Panc1 (cell line): ENCODE measurements at regions not wholly inside any gene's neighbourhood (a gene's known extent, or its start where the extent isn't known, plus 50 kb on each side); places are given as distances from the start of the nearest gene placed in this dataset.
"Not testable (repeated sequence)": the region's sequence is repeated elsewhere in the genome, so short reads cannot be mapped to it uniquely, and the experiment has no call there.

ENCODE experiments used
- ATAC-seq: fragments of 200-7000 bp; cut with Tn5 transposase; 2 replicates; pipeline ENCODE4 v1.9.1; 2020; ENCODE audit warnings: mild to moderate bottlenecking, moderate library complexity
- BruUV-seq: library from RNA; stranded (reverse); fragments of 400-500 nt; replicated peaks from 2 replicates; lab custom pipeline; 2021; lab: Mats Ljungman, UMichigan
- CTCF ChIA-PET: fragments of 300-600 bp; sonication (Branson Sonifier 250); formaldehyde crosslinking; loops from one replicate; lab custom pipeline; 2022; ENCODE audit warnings: antibody characterized with exemption; lab: Charles Lee
- POLR2A ChIA-PET: fragments of 300-600 bp; sonication (Branson Sonifier 250); formaldehyde crosslinking; loops from one replicate; lab custom pipeline; 2022; ENCODE audit warnings: antibody characterized with exemption; lab: Charles Lee
- DNase-seq: peaks from one replicate; pipeline ENCODE4 v3.0.0-alpha.2; 2010; ENCODE audit warnings: low read depth, low spot score
- H3K27ac ChIP-seq: 2 replicates; pipeline ENCODE4 v1.5.1; 2011; ENCODE audit warnings: mild to moderate bottlenecking, low read length, inconsistent platforms
- H3K27me3 ChIP-seq: fragments of 200-500 bp; sonication (Bioruptor generic); 2 replicates; pipeline ENCODE4 v1.6.0; 2014; ENCODE audit warnings: low read length, inconsistent platforms; ENCODE audit not compliant: control insufficient read depth, insufficient read depth
- H3K36me3 ChIP-seq: fragments of 200-500 bp; sonication (Bioruptor generic); 2 replicates; pipeline ENCODE4 v1.5.1; 2014; ENCODE audit warnings: inconsistent platforms, mild to moderate bottlenecking, low read length, moderate library complexity; ENCODE audit not compliant: control insufficient read depth, insufficient read depth
- H3K4me1 ChIP-seq: 2 replicates; pipeline ENCODE4 v1.5.1; 2011; ENCODE audit warnings: inconsistent platforms, mild to moderate bottlenecking, low read length, moderate library complexity; ENCODE audit not compliant: control insufficient read depth, insufficient read depth
- H3K4me3 ChIP-seq, 2 experiments: 2 replicates each; pipeline ENCODE4 v1.5.1; 2011 to 2012; ENCODE audit warnings: low read depth in 2 of 2, low read length in 2 of 2, mild to moderate bottlenecking in 2 of 2, inconsistent platforms in 1 of 2, moderate library complexity in 1 of 2
- H3K9me3 ChIP-seq: fragments of 200-500 bp; sonication (Bioruptor generic); 2 replicates; pipeline ENCODE4 v1.5.1; 2014; ENCODE audit warnings: low read depth, mild to moderate bottlenecking, inconsistent platforms, low read length, moderate library complexity; ENCODE audit not compliant: control insufficient read depth, insufficient read depth
- POLR2AphosphoS5 ChIP-seq: IDR thresholded peaks from 2 replicates; pipeline ENCODE4 v1.6.1; 2012; ENCODE audit warnings: mild to moderate bottlenecking, low read depth, low read length, moderate library complexity
- SIN3A ChIP-seq: IDR thresholded peaks from 2 replicates; pipeline ENCODE4 v1.6.1; 2012; ENCODE audit warnings: low read depth, mild to moderate bottlenecking, low read length, moderate library complexity, borderline replicate concordance; ENCODE audit not compliant: insufficient read depth
- TCF7L2 ChIP-seq: IDR thresholded peaks from 2 replicates; pipeline ENCODE4 v1.6.1; 2011; ENCODE audit warnings: mild to moderate bottlenecking, low read depth, low read length, inconsistent platforms
- in situ Hi-C: cut with HindIII; loops from 2 replicates; pipeline ENCODE4 v1.10.0; 2016; ENCODE audit warnings: low sequenced_read_pairs, low pct_unique_long_range_greater_than_20kb
- intact Hi-C: fragments of 100-400 bp; cut with micrococcal nuclease; formaldehyde crosslinking; loops from one replicate; pipeline ENCODE4 v1.10.0; 2022; ENCODE audit not compliant: unreplicated experiment
- TF ChIP-seq, protein P1 (sequence below), 2 experiments: IDR thresholded peaks; 2 replicates each; pipeline ENCODE4 v1.6.1; 2011 to 2012; ENCODE audit warnings: low read depth in 2 of 2, control low read depth in 1 of 2, low read length in 1 of 2, mild to moderate bottlenecking in 1 of 2, moderate library complexity in 1 of 2; ENCODE audit not compliant: insufficient read depth in 1 of 2
- TF ChIP-seq, protein P2 (sequence below): fragments of 450-650 bp; IDR thresholded peaks from 2 replicates; pipeline ENCODE4 v1.5.1; 2017; ENCODE audit warnings: mild to moderate bottlenecking

DNA sequence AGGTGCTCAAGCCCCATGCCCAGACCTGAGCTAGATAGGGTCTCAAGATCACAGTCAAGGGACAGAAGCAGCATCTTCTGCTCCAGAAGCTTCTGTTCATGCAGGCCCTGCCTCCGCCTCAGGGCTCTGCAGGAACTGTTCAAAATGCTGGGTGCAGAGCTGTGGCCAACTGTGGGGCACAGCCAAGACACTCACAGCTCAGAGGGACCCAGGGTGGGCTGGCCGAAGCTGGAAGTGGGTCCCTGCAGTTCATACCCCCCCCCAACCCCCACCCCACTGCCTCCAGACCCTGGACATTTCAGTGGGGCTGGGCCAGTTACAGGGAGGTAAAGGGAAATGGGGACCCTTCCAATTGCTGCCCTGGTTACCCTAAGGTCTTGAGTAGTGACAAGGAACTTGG lies 129.0 kb downstream of the CRYBB2 start:
- ChIA-PET POLR2A (no interaction called here), CTCF (no interaction called here)
- Histone ChIP-seq H3K36me3 (no peaks in the 10 kb centered on the region; the same call in 1 of the 2 replicates), H3K4me1 (no peaks in the 10 kb centered on the region), H3K9me3 (no peaks in the 10 kb centered on the region), H3K4me3 (no peak overlapping the region), H3K27ac (no peak overlapping the region), H3K27me3 (no peaks in the 10 kb centered on the region)
- ATAC-seq (no peak), DNase-seq (no peak)
- intact Hi-C loops (no loop called here), in situ Hi-C loops (no loop called here)
- no peak for TF ChIP-seq SIN3A
- no peak for TF ChIP-seq POLR2AphosphoS5
- TF ChIP-seq, protein P1, sequence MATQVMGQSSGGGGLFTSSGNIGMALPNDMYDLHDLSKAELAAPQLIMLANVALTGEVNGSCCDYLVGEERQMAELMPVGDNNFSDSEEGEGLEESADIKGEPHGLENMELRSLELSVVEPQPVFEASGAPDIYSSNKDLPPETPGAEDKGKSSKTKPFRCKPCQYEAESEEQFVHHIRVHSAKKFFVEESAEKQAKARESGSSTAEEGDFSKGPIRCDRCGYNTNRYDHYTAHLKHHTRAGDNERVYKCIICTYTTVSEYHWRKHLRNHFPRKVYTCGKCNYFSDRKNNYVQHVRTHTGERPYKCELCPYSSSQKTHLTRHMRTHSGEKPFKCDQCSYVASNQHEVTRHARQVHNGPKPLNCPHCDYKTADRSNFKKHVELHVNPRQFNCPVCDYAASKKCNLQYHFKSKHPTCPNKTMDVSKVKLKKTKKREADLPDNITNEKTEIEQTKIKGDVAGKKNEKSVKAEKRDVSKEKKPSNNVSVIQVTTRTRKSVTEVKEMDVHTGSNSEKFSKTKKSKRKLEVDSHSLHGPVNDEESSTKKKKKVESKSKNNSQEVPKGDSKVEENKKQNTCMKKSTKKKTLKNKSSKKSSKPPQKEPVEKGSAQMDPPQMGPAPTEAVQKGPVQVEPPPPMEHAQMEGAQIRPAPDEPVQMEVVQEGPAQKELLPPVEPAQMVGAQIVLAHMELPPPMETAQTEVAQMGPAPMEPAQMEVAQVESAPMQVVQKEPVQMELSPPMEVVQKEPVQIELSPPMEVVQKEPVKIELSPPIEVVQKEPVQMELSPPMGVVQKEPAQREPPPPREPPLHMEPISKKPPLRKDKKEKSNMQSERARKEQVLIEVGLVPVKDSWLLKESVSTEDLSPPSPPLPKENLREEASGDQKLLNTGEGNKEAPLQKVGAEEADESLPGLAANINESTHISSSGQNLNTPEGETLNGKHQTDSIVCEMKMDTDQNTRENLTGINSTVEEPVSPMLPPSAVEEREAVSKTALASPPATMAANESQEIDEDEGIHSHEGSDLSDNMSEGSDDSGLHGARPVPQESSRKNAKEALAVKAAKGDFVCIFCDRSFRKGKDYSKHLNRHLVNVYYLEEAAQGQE (IDR thresholded peaks at IDR 0.05; ENCODE audit: insufficient read depth in 1 of 2, low read depth in 2 of 2, low read length in 1 of 2), result no peak
- no TSS peak for BruUV-seq

DNA sequence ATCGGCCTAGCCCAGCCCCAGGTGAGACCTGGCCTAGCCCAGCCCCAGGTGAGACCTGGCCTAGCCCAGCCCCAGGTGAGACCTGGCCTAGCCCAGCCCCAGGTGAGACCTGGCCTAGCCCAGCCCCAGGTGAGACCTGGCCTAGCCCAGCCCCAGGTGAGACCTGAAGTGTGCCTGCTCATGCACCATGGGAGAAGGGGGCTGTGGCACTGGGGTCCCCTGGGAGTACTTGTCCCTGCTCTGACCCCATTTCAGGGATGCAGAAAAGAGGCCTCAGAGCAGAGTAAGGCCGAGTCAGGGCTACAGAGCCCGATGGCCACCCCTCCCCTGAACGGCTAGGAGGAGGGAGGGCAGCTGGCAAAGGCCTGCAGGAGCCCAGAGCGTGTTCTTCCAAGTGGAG lies 129.6 kb downstream of the CRYBB2 start:
- H3K27me3 ChIP-seq, H3K36me3 ChIP-seq, ATAC-seq, POLR2A ChIA-PET, H3K9me3 ChIP-seq, CTCF ChIA-PET, H3K4me3 ChIP-seq, BruUV-seq, H3K4me1 ChIP-seq, intact Hi-C loops, DNase-seq, H3K27ac ChIP-seq, in situ Hi-C loops: not testable (repeated sequence)

DNA sequence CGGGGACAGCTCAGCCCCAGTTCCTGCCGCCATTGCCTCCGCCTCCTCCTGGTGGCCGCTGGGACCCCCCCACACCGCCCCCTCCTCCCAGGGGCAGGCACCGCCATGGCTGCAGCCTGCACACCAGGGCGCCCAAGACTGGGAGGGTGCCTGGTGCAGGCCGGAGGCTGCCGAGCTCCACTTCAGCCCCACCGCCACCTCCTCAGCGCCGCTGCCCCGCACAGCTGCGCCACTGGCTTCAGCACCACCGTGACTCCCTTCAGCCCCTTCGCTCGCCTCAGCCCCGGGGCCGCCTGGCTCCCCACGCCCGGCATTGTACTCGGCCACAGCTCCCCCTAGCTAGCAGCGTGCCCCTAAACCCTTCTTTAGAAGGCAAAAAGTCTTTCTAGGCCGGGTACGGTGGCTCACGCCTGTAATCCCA lies 131.1 kb downstream of the CRYBB2 start:
- in situ Hi-C loops, result no loop called here
- Histone ChIP-seq H3K4me3 (no peak overlapping the region), H3K27me3 (no peaks in the 10 kb centered on the region), H3K4me1 (no peaks in the 10 kb centered on the region), H3K9me3 (no peaks in the 10 kb centered on the region), H3K36me3 (no peaks in the 10 kb centered on the region; the same call in 1 of the 2 replicates), H3K27ac (no peak overlapping the region)
- intact Hi-C loops, result no loop called here
- POLR2A ChIA-PET, result no interaction called here
- no TSS peak for BruUV-seq
- no peak for DNase-seq
- no peak for ATAC-seq
- TF ChIP-seq, protein P2, sequence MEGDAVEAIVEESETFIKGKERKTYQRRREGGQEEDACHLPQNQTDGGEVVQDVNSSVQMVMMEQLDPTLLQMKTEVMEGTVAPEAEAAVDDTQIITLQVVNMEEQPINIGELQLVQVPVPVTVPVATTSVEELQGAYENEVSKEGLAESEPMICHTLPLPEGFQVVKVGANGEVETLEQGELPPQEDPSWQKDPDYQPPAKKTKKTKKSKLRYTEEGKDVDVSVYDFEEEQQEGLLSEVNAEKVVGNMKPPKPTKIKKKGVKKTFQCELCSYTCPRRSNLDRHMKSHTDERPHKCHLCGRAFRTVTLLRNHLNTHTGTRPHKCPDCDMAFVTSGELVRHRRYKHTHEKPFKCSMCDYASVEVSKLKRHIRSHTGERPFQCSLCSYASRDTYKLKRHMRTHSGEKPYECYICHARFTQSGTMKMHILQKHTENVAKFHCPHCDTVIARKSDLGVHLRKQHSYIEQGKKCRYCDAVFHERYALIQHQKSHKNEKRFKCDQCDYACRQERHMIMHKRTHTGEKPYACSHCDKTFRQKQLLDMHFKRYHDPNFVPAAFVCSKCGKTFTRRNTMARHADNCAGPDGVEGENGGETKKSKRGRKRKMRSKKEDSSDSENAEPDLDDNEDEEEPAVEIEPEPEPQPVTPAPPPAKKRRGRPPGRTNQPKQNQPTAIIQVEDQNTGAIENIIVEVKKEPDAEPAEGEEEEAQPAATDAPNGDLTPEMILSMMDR, result no peak
- TF ChIP-seq, protein P1 (IDR thresholded peaks at IDR 0.05; ENCODE audit: insufficient read depth in 1 of 2, low read depth in 2 of 2, low read length in 1 of 2), result no peak
- TF ChIP-seq TCF7L2 (no peak), SIN3A (no peak)
- CTCF ChIA-PET, result no interaction called here
